Skeletal muscle satellite cell (primary cell): ENCODE measurements at regions not wholly inside any gene's neighbourhood (a gene's known extent, or its start where the extent isn't known, plus 50 kb on each side); places are given as distances from the start of the nearest gene placed in this dataset.
A peak's percentile ranks its signal among the peaks of the same experiment; 100 is the strongest.
"Not testable (repeated sequence)": the region's sequence is repeated elsewhere in the genome, so short reads cannot be mapped to it uniquely, and the experiment has no call there.

Experiments used
- H3K27me3 ChIP-seq: 2 replicates; pipeline ENCODE4 v1.7.0; 2013; ENCODE audit warnings: low read length; ENCODE audit not compliant: control insufficient read depth, insufficient read depth
- H3K36me3 ChIP-seq: 2 replicates; pipeline ENCODE4 v1.7.0; 2013; ENCODE audit warnings: mild to moderate bottlenecking, control low read depth, low read length; ENCODE audit not compliant: insufficient read depth
- H3K4me1 ChIP-seq: 2 replicates; pipeline ENCODE4 v1.7.0; 2013; ENCODE audit warnings: low read length; ENCODE audit not compliant: control insufficient read depth, insufficient read depth
- H3K4me2 ChIP-seq: 2 replicates; pipeline ENCODE4 v1.7.0; 2013; ENCODE audit warnings: mild to moderate bottlenecking, low read length
- H3K4me3 ChIP-seq: 2 replicates; pipeline ENCODE4 v1.7.0; 2013; ENCODE audit warnings: low read length
- H3K9ac ChIP-seq: 2 replicates; pipeline ENCODE4 v1.7.0; 2013; ENCODE audit warnings: mild to moderate bottlenecking, low read depth, low read length, moderate library complexity
- H3K9me3 ChIP-seq: replicated peaks from 2 replicates; pipeline ENCODE4 v1.7.0; 2013; ENCODE audit warnings: mild to moderate bottlenecking, control low read depth, low read length

GRCh38 chr1:234893359-234893724 lies 235.3 kb downstream of the TOMM20 start:
- Histone ChIP-seq H3K9me3 (no peaks in the 10 kb centered on the region), H3K4me1 (peaks cover 22% of the 10 kb centered on the region), H3K36me3 (no peaks in the 10 kb centered on the region), H3K9ac (peak overlapping the region; percentile 19), H3K4me3 (no peak overlapping the region), H3K4me2 (no peak overlapping the region), H3K27me3 (no peaks in the 10 kb centered on the region)

- Histone ChIP-seq H3K4me3 (no peak overlapping the region), H3K9me3 (no peaks in the 10 kb centered on the region), H3K4me1 (peaks cover 22% of the 10 kb centered on the region), H3K9ac (no peak overlapping the region), H3K27me3 (no peaks in the 10 kb centered on the region), H3K4me2 (no peak overlapping the region), H3K36me3 (no peaks in the 10 kb centered on the region)
These were observed 236.0 kb downstream of the TOMM20 start for GRCh38 chr1:234892642-234893041.

GRCh38 chr1:234891427-234891826 lies 237.2 kb downstream of the TOMM20 start:
- no peaks in the 10 kb centered on the region for H3K36me3 ChIP-seq
- H3K4me1 ChIP-seq: peaks cover 31% of the 10 kb centered on the region
- H3K27me3 ChIP-seq: no peaks in the 10 kb centered on the region
- H3K9ac ChIP-seq: no peak overlapping the region
- H3K9me3 ChIP-seq: no peaks in the 10 kb centered on the region
- H3K4me3 ChIP-seq: no peak overlapping the region
- H3K4me2 ChIP-seq: no peak overlapping the region

- Histone ChIP-seq H3K4me2 (no peak overlapping the region), H3K4me3 (no peak overlapping the region), H3K9ac (no peak overlapping the region), H3K9me3 (no peaks in the 10 kb centered on the region), H3K36me3 (no peaks in the 10 kb centered on the region), H3K4me1 (peaks cover 28% of the 10 kb centered on the region), H3K27me3 (no peaks in the 10 kb centered on the region)
These were observed 239.0 kb downstream of the TOMM20 start for GRCh38 chr1:234889643-234890042.

GRCh38 chr1:234888247-234888646 lies 240.4 kb downstream of the TOMM20 start:
- H3K4me3 ChIP-seq, H3K9me3 ChIP-seq, H3K4me2 ChIP-seq, H3K36me3 ChIP-seq, H3K27me3 ChIP-seq, H3K9ac ChIP-seq: not testable (repeated sequence)
- peaks cover 15% of the 10 kb centered on the region for H3K4me1 ChIP-seq

GRCh38 chr1:234887016-234887900 lies 241.4 kb downstream of the TOMM20 start:
- Histone ChIP-seq H3K4me3 (no peak overlapping the region), H3K36me3 (no peaks in the 10 kb centered on the region), H3K4me2 (peak overlapping the region; percentile 27), H3K27me3 (no peaks in the 10 kb centered on the region), H3K9ac (no peak overlapping the region), H3K9me3 (no peaks in the 10 kb centered on the region), H3K4me1 (peaks cover 9% of the 10 kb centered on the region)

- H3K27me3 ChIP-seq: no peaks in the 10 kb centered on the region
- H3K4me2 ChIP-seq: peak overlapping the region; percentile 27
- H3K4me3 ChIP-seq: no peak overlapping the region
- no peaks in the 10 kb centered on the region for H3K9me3 ChIP-seq
- H3K36me3 ChIP-seq: no peaks in the 10 kb centered on the region
- no peak overlapping the region for H3K9ac ChIP-seq
- peaks cover 9% of the 10 kb centered on the region for H3K4me1 ChIP-seq
These were observed 242.3 kb downstream of the TOMM20 start for GRCh38 chr1:234886081-234886984.

- Histone ChIP-seq H3K27me3 (no peaks in the 10 kb centered on the region), H3K36me3 (no peaks in the 10 kb centered on the region), H3K4me3 (no peak overlapping the region), H3K4me1 (peaks cover 9% of the 10 kb centered on the region), H3K4me2 (no peak overlapping the region), H3K9me3 (no peaks in the 10 kb centered on the region), H3K9ac (no peak overlapping the region)
These were observed 243.0 kb downstream of the TOMM20 start for GRCh38 chr1:234885601-234886000.

GRCh38 chr1:234884701-234885100 lies 243.9 kb downstream of the TOMM20 start:
- Histone ChIP-seq H3K4me3 (no peak overlapping the region), H3K9ac (no peak overlapping the region)

GRCh38 chr1:234884006-234884405 lies 244.6 kb downstream of the TOMM20 start:
- H3K9ac ChIP-seq: no peak overlapping the region
- H3K4me1 ChIP-seq: peaks cover 9% of the 10 kb centered on the region
- H3K4me2 ChIP-seq: no peak overlapping the region
- H3K4me3 ChIP-seq: no peak overlapping the region
- no peaks in the 10 kb centered on the region for H3K9me3 ChIP-seq
- H3K36me3 ChIP-seq: no peaks in the 10 kb centered on the region
- no peaks in the 10 kb centered on the region for H3K27me3 ChIP-seq

More at GRCh38 chr1:234884701-234885100, 243.9 kb downstream of the TOMM20 start:
- peaks cover 9% of the 10 kb centered on the region for H3K4me1 ChIP-seq
- H3K4me2 ChIP-seq: no peak overlapping the region
- no peaks in the 10 kb centered on the region for H3K36me3 ChIP-seq
- H3K27me3 ChIP-seq: no peaks in the 10 kb centered on the region
- no peaks in the 10 kb centered on the region for H3K9me3 ChIP-seq

GRCh38 chr1:234882898-234883297 lies 245.7 kb downstream of the TOMM20 start:
- Histone ChIP-seq H3K4me1 (peaks cover 9% of the 10 kb centered on the region), H3K27me3 (no peaks in the 10 kb centered on the region), H3K4me3 (no peak overlapping the region), H3K9me3 (no peaks in the 10 kb centered on the region), H3K4me2 (no peak overlapping the region), H3K9ac (no peak overlapping the region), H3K36me3 (no peaks in the 10 kb centered on the region)
